AG09309 (cell line): ENCODE measurements at regions not wholly inside any gene's neighbourhood (a gene's known extent, or its start where the extent isn't known, plus 50 kb on each side); places are given as distances from the start of the nearest gene placed in this dataset.

Experiments
- DNase-seq: peaks from one replicate; pipeline ENCODE4 v3.0.0-alpha.2; 2010; ENCODE audit warnings: low read depth
- H3K4me3 ChIP-seq: 2 replicates; pipeline ENCODE4 v1.5.1; 2011; ENCODE audit warnings: mild to moderate bottlenecking, low read depth, low read length, moderate library complexity; ENCODE audit not compliant: control insufficient read depth
- TF ChIP-seq, protein P1 (sequence below): IDR thresholded peaks from 2 replicates; pipeline ENCODE4 v1.5.1; 2011; ENCODE audit warnings: mild to moderate bottlenecking, low read depth, low read length, inconsistent platforms; ENCODE audit not compliant: insufficient read depth, control insufficient read depth; ENCODE audit errors: missing control alignments

DNA sequence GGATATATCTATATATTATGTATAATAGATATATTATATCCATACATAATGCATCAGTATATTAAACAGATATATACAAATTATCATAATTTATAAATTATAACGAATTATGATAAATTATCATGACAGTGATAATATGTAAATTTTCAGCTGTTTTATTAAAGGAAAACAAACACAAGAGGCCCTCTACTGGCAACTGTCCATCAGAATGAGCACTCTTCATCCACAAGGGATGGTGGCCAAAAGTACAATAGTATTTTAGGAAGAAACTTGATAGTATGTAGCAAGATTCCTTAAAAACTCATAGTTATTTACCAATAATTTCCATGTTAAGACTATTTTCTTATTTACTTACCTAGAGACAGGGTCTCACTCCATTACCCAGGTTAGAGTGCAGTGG, 113.3 kb upstream of the LPAR1 start:
- no peak overlapping the region for H3K4me3 ChIP-seq
- TF ChIP-seq, protein P1, sequence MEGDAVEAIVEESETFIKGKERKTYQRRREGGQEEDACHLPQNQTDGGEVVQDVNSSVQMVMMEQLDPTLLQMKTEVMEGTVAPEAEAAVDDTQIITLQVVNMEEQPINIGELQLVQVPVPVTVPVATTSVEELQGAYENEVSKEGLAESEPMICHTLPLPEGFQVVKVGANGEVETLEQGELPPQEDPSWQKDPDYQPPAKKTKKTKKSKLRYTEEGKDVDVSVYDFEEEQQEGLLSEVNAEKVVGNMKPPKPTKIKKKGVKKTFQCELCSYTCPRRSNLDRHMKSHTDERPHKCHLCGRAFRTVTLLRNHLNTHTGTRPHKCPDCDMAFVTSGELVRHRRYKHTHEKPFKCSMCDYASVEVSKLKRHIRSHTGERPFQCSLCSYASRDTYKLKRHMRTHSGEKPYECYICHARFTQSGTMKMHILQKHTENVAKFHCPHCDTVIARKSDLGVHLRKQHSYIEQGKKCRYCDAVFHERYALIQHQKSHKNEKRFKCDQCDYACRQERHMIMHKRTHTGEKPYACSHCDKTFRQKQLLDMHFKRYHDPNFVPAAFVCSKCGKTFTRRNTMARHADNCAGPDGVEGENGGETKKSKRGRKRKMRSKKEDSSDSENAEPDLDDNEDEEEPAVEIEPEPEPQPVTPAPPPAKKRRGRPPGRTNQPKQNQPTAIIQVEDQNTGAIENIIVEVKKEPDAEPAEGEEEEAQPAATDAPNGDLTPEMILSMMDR: no peak
- DNase-seq: no peak

DNA sequence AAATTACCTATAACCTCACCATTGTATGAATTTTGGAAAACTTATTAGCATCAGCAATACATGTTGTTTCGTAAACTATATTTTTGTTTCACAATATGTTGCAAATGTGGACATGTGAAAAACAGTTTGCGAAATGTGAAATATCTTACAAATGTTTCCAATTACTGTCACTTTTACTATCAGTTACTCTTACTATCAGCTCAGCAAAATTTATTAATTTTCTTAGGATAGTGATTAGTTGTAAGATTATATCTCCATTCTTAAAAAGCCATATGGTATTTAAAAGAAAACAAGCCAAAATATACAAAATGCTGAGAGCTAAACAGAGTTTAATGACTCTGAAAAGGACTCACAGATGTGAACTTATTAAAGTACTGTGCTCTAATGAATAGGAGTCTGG, 111.9 kb upstream of the LPAR1 start:
- TF ChIP-seq, protein P1: no peak
- no peak for DNase-seq
- H3K4me3 ChIP-seq: no peak overlapping the region

DNA sequence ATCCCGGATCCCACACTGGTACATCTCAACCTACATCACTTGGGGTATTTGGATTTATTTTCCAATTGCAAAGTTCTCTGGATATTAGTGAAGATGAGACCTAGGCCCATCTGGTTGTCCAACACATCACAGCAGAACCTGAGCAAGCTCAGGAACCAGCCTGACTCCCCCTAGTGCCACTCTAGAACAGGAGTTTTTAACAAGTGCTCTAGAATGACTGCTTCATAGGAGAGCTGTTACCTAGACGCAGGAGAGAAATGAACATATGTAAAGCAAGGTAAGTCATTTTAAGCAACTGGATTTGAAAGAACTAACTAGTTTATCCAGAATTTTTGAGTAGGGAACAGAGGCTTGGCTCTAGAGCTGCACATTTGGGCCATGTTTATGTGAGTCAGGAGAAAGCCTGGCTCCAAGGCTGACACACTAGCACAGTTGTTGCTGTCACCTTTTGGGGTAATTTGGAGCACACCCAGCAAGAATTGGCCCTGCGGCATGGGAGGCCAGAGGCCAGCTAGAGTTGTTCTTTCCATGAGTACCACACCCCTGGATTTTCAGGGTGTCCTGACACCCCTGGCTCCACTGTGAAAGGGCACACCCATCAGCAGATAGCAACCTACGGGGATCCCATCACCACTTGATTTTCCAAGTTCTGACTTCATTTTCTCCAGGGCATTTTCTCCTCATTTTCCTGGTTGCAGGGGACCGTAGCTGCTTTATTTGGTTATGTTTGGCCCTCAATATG, 110.9 kb upstream of the LPAR1 start:
- TF ChIP-seq, protein P1: peak; percentile 4
- no peak overlapping the region for H3K4me3 ChIP-seq
- no peak for DNase-seq

DNA sequence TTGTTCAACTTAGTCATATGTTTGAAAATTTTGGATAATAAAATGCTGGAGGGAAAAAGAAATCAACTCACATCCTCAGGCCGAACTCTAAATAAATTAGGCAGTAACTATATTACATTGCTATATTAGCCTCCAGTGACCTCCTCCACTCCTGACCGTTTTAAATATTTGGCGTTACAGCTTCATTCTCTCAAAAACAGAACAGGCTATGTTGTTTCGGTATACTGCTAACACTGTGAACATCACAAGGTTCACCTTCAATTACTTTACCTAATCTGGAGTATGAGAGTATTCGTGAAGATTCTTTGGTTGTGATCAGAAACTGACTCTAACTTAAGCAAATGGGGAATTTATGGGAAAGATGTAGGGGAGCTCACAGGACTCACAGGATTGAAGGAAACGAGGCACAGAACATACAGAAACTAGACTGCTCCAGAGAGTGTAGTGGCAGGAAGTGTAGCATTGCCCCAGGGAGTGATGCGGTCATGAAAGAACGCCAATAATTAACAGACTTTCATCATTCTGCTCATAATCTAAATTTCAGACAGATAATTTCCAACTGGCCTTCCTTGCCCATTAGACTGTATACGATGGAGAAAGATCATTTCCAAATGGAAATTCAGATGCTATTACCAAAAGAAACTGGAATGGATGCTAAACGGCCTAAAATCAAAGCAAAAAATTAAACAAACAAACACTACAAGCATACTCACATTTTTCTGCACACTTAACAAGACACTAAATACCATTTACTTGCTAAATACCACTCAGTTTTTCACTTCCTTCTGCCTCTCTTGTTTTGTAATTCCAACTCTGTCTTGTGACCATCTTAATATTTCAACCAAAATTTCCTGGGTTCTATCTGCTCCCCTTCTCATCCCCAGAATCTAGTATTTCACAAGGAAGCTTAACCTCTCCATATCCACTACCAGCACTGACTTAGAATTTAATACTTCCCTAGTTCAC, 110.1 kb upstream of the LPAR1 start:
- DNase-seq: no peak
- TF ChIP-seq, protein P1: no peak
- no peak overlapping the region for H3K4me3 ChIP-seq

DNA sequence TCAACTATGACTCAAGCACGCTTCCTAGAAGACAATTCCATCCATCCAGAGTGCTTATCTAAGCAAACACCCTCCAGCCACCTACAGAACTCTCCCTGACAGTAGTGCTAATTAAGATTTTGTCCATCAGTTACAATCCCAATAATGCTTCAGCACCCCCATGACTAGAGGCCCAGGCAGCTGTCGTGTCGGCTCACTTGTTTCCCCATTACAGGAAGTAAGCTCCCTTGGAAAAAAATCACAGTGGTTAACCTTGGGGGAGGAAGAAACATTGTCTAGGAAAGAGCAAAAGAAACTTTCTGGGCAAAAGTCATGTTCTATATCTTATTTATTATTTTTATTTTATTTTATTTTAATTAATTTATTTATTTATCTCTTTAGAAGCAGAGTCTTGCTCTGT, 108.8 kb upstream of the LPAR1 start:
- TF ChIP-seq, protein P1: no peak
- no peak for DNase-seq
- no peak overlapping the region for H3K4me3 ChIP-seq

DNA sequence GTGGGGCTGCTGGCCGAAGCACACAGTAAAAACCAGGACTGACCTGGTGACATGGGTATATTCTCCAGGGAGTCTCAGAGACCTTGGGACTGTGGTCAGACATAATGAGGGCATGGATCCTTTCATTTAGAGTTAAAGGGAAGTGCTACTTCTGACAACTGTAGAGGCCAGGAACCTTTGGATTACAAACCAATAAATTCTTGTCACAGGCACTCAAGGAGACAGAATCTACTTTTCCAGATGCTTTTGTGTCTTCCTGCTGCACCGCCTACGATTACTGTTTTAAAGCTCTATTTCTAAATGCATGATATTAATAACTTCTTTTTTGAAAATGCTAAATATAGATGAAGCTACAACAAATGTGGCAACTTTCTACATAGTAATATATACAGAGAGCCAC, 106.5 kb upstream of the LPAR1 start:
- H3K4me3 ChIP-seq: no peak overlapping the region
- DNase-seq: no peak
- TF ChIP-seq, protein P1: no peak
